ENCODE measurements at regions not wholly inside any gene's neighbourhood (a gene's known extent, or its start where the extent isn't known, plus 50 kb on each side); places are given as distances from the start of the nearest gene placed in this dataset.

DNA sequence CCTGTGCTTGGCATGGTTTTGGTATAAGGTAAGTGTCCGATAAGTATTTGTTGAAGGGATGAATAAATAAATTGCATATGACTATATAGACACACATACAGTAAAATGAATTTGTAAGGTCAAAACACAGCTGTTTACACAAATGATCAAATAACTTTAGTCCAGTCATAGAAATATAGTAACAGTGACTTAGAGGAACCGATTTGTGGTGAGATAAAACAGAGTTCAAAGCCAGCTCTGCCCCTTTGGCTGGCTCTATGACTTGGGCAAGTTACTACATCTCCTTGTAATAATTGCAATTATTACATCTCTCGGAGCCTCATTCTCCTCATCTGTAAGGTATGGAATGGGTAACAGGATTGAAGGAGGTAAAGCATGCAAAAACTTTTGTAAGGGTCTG is 384.0 kb downstream of the PLK2 start:
- no peak for DNase-seq (ENCODE audit: extremely low read depth, low read depth, low spot score)

DNA sequence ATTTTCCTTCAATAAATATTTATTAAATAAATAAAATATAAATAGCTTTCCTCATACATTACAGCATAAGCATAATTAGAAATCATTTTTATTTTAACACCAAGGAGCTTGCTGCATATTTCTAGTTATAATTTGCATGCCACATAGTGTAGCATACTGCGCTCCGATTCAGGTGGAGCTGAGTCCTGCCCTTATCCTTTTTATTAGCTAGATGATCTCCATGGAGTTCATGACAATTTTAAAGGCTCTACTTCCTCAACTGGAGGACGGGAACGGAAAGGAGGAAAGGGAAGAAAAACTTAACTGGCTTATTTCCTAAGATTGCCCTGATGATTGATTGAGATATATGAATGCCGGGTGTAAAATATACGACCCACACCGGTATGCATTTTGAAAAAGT is 385.2 kb downstream of the PLK2 start:
- no peak for DNase-seq (ENCODE audit: extremely low read depth, low read depth, low spot score)

DNA sequence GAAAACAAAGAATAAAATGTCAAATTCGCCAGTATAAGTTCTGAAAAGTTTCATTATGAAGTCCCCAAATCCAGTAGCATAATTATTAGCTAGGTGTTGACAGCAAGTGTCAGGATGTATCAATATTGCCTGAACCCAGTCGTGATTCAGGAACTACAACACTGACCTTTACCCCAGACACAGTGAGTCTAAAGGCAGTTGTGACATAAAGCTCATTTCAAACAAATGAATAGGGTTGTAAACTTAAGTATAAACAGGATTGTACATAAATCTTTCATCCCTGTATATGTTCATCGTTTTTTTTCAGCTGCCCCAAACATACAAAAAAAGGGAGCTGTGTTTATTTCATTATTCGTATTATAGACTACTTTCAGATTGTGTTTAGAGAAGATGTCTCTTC is 385.7 kb downstream of the PLK2 start:
- no peak for DNase-seq (ENCODE audit: extremely low read depth, low read depth, low spot score)

DNA sequence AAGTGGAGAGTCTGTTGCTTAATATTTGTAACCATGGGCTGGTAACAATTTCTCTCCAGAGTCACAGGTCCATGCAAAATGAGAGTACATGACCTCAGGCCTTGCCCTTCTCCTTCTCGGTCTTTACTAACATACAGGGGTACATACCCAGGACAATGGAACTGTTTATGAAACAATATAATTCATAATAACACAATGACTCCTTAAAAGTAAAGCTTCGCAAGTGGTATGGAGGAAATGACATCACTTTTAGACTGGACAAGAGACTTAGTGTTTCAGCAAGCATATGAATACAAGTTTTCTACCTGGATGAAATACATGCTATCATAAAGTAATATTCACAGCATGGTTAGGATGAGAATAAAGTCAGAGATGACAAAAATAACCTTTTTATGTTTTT is 386.6 kb downstream of the PLK2 start:
- no peak for DNase-seq (ENCODE audit: extremely low read depth, low read depth, low spot score)

DNA sequence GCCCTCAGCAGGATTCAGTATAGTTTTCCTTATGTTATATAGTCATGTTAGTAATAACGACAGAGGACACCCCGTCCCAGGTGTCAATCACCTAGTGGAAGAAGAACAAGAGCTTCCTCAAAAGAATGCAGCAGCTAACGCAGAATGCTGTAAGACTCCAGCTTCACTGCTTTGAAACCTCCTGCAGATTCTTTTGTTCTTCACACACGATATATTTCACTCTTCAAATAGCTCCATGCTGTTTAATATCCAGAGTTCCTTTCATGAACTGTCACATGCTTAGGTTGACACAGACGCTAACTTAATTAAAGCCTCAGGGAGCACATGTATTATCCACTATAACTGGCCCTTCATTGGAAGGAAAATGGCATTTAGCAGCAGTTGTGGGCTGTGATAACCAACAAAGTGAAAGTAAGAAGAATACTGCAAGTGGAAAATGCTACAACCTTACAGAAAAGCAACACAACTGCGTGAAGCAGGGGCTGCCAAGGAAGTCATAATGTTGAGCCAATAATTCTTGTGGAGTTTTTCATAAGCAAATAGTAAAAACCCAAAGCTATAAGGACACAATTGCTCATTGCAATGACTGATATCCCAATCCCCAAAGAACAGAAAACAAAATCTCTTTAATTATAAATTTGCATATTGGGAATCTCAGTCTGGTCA is 387.5 kb downstream of the PLK2 start:
- DNase-seq (ENCODE audit: extremely low read depth, low read depth, low spot score) = no peak

DNA sequence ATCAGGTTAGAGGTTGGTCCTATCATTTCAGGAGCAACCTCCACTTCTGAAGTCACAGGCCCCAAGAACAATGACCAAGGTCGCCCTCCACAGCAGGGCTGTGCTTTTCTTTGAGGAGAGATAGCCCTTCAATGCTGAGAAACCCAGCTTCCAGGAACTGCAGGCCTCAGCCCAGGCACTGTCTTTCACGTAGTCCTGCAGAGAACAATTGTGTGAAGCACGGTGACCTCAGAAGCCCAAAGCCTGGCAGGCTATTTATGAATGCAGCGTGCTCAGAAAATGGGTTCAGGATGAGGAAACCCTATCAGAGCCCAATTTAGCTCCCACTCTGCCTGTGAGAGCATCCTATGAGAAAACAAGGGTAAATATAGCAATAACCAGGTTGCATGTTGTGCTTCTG is 388.3 kb downstream of the PLK2 start:
- DNase-seq (ENCODE audit: extremely low read depth, low read depth, low spot score) = no peak

DNA sequence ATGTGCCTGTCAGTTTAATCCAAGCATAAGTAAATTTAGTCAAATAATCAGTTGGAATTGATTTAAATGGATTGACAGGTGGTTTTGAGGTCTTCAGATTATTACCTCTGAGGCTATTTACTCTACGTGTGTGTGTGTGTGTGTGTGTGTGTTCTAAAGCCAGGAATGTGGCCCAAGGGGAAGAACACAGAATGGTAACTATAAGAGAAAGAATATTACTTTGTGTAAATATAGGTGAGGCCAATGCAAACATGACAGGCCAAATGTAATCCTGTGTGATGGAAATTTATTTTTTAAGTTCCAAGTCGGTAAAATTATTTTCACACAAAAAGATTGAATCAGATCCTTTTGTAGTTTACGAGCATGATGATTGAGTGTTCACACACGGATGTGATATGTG is 390.0 kb downstream of the PLK2 start:
- no peak for DNase-seq (ENCODE audit: extremely low read depth, low read depth, low spot score)

DNA sequence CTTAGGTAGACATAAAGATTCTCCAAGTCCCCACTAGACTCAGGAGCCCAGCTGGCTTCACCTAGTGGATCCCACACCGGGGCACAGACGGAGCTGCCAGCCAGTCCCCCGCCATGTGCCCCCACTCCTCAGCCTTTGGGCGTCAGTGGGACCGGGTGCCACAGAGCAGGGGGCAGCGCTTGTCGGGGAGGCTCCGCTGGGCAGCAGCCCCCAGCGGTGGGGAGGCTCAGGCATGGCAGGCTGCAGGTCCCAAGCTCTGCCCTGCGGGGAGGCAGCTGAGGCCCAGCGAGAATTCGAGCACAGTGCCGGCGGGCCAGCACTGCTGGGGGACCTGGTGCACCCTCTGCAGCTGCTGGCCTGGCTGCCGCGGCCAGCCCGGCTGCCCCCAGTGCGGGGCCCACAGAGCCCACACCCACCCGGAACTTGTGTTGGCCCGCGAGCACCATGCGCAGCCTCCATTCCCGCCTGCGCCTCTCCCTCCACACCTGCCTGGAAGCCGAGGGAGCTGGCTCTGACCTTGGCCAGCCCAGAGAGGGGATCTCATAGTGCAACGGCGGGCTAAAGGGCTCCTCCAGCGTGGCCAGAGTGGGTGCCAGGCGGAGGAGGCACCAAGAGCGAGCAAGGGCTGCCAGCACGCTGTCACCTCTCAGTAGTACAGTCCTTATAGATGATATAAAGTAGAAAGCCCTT is 390.7 kb downstream of the PLK2 start:
- DNase-seq (ENCODE audit: extremely low read depth, low read depth, low spot score) = no peak

DNA sequence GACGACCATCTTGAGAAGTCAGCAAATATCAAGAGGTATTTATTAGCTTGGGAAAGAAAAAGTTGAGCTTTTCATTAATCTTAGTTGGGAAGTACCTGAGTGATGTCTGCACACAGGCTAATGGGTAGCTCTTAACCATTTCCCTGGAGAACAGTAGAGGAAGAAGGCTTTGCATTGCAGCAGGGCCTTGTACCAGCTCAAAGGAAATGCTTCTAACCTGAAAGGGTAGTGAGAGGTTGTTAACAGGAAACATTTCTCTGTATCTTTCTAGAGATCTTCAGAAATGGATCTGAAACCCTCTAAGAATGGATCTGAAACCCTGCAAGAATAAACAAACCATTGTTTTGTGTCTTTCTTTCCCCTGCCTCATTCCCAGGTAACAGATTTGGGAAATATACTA is 393.3 kb downstream of the PLK2 start:
- no peak for DNase-seq (ENCODE audit: extremely low read depth, low read depth, low spot score)

DNA sequence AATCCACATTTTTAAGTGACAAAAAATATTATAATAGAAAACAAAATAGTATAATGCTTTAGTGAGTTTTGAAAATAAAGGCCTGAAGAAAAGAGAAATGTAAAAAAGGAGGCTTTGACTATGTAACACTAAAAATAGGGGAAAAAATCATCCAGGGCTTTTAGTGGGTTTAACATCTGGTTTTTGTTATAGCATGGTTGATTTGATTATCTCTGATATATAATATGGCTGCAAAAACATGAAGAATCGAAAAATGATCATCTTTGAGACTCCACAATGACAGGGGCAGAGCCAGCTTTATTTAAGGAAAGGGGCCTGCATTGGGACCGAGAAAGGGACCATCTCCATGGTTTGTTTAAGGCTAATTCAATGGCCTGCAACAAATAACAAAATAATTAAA is 393.8 kb downstream of the PLK2 start:
- no peak for DNase-seq (ENCODE audit: extremely low read depth, low read depth, low spot score)

DNA sequence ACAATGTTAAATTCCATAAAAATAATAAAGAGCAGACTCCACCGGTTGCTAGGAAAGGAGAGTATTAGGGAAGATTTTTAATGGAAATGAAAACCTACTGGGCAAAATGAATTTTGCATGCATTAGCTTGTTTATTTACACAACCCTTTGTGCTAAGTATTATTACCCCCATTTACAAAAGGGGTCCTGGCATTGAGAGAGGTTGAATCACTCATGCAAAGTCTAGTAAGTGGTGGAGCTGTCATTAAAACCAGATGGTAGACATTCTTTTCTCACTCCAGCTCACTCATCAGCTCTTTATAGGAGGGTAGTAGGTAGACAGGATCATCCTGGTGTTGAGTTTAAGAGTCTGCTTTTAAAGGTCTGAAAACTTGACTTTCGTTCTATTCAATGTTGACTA is 395.1 kb downstream of the PLK2 start:
- DNase-seq (ENCODE audit: extremely low read depth, low read depth, low spot score) = no peak

DNA sequence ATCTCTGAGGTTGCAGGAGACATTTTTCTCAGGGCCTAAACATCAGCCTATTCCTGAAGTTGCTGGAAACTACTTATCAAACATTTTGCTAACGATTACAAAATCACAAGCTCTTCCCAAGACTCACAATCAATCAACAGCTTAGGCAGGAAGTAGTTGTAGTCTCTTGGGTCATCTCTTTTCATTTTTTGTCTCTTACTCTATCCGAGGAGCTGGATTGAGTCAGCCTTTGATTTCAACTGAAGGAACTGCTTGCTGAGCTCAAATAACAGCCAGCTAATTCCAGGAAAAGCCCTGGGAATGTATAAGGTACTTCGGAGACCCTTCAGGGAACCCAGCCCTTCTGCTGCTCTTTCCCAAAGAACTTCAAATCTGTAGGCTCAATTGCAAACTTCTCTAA is 398.9 kb downstream of the PLK2 start:
- no peak for DNase-seq (ENCODE audit: extremely low read depth, low read depth, low spot score)

DNA sequence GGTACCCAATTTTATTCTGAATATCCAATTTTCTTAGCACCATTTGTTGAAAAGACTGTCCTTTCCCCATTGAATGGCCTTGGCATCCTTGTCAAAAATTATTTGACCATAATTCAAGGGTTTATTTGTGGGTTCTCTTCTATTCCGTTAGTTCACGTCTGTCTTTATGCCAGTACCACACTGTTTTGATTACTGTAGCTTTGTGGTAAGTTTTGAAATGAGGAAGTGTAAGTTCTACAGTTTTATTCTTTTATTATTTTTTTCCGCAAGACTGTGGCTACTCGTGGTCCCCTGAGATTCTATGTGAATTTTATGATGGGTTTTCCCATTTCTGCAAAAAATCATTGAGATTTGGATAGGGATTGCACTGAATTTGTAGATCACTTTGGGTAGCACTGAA is 402.6 kb downstream of the PLK2 start:
- DNase-seq (ENCODE audit: extremely low read depth, low read depth, low spot score) = no peak

DNA sequence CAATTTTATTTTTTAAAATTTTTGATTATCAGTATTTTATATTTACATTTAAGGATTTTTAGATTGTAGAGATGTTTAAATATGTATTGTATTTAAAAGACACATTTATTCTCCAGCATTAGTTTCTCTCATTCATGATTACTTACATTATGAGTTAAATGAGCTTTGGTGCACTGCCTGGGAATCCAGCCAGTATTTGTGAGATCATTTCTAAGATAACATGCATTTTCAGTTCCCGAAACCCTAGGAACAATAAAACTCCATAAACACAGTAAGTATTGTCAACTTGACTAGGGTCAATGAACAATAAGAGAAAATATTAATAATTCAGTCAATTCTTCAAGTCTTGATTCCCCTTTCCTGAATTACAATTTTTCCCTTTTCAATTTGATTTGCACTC is 403.3 kb downstream of the PLK2 start:
- no peak for DNase-seq (ENCODE audit: extremely low read depth, low read depth, low spot score)

DNA sequence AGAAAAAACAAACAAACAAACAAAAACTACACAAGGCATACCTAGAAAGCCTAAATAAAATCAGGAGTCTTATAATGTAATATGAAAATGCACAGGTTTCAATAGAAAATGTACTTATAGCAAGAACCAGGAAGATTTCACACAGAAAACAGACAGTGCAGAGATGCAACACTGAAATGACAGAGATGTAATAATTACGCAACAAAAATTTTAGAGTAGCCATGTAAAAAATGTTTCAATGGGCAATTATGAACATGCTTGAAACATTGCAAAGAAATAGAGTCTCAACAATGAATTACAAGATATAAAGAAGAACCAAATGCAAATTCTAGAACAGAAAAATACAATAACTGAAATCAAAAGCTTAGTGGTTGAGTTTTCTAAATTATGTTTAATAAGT is 405.9 kb downstream of the PLK2 start:
- DNase-seq (ENCODE audit: extremely low read depth, low read depth, low spot score) = no peak

DNA sequence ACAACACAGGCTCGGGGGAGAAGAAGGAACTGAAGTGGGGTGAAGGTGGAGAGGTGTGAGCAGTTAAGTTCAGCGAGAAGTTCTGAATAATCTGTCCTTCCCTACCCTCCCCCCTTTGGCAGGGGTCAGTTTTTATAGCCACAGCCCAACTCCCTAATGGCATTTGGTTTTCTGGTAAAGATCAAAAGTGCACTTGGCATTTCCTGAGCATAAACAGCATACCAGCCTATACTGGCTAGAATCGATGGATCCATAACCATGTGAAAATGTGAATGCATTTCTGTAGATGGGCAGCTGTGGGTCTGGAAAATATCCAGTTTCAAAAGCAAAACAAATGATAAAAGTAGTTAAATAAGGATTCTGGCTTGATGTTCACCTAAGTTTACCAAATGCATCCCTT is 410.9 kb downstream of the PLK2 start:
- DNase-seq (ENCODE audit: extremely low read depth, low read depth, low spot score) = no peak

DNA sequence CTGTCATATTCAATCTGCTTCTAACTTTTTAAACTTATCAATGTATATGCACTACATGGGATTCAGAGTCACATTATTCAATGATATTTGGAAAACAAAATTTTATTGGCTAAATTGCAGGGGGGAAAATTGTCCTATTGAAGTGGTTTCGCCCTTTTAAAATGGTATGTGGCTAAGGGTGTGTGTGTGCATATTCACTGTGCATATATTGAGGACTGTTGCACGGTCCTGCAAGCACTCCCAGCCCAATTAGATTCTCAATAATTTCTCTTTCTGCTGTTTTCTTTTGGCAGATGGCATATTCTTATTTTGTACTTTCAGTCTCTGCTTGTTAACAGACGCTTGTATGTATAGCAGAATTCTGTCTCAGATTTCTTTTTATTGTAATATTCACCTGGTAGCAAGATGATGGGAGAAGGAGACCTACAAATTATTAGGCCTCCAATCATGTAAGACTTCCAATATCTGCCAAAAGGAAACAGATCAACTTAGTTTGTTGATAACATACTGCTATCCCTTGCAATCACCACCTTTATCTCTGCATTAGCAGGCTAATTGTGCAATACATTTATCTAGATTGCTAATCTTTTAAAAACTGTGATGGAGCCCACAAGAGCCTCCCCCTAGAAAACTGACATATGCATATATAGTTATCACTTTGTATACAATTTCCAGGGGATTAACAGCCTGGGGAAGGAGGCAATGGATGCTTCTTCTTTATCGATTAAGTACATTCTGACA is 411.5 kb downstream of the PLK2 start:
- DNase-seq (ENCODE audit: extremely low read depth, low read depth, low spot score) = no peak

DNA sequence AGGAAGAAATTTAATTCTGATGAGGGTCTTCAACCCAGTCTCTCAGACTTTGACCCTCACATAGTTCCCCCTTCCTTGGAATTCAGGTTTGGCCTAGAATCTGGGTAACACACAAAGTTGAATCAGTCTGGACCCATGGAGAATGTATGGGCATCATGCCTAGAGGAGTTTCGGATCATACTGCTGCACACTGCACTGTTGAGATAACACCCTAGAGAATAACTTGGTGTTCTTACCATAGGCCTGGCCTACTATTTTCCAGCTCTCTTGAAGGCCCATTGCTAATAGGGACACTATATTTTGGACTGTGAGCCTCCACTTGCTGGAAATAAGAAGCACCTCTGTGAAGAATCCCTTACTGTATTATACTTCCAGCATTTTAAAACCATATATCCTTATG is 413.5 kb downstream of the PLK2 start:
- DNase-seq (ENCODE audit: extremely low read depth, low read depth, low spot score) = no peak

DNA sequence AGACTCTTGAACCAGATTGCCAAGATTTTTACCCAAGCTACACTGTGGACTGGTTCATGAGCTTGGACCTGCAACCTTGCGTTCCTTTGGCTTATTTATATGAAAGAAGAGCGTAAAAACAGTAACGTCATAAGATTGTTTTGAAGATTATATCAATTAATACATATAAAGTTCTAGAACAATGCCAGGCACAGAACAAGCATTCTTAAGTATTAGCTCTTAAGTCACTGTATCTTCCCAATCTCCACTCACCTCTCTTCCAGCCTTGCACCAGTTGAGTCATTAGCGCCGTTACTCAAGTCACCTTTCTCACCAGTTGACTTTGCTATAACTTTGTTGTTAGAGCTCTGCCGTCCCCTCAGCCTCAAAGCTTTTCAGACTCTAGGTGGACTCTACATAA is 415.7 kb downstream of the PLK2 start:
- DNase-seq (ENCODE audit: extremely low read depth, low read depth, low spot score) = no peak

DNA sequence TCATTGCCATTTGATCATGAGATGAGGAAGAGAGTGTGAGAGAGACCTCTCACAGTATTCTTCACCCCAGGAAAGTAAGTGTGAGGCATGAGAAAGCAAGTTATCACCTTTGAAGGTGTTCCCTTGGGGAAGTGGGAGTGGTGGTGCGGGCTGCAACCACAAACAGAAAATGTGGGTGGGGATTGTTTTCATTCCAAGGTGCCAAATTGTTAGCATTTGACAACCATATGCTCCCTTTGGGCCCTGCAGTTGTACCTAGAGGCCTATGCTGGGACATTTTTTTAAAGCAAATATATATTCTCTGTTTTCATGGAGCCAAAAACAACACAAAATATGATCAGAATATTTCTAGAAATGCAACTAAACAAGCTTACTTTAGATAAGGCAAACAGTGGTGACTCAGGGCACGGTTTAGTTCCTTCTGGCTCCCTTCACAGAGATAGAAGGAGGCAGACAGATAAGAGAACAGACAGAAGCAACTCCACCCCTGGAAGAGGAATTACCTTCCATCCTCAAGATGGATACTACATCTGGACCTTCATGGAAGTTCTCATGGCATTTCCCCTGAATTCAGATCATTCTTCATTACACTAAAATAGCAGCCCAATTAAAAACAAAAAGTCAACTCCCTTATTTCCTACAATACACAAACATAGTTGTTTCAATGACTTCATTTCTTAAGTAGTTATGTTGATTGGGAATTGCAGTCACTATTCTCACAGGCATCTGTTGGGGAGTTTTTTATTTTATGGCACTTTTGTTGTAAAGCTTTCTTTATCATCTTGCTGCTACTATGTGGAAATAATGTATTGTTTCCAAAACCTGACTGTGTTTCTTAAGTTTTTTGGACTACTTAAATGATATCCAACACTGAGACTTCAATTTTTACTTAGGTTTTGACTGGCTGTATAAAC is 416.6 kb downstream of the PLK2 start:
- no peak for DNase-seq (ENCODE audit: extremely low read depth, low read depth, low spot score)

DNA sequence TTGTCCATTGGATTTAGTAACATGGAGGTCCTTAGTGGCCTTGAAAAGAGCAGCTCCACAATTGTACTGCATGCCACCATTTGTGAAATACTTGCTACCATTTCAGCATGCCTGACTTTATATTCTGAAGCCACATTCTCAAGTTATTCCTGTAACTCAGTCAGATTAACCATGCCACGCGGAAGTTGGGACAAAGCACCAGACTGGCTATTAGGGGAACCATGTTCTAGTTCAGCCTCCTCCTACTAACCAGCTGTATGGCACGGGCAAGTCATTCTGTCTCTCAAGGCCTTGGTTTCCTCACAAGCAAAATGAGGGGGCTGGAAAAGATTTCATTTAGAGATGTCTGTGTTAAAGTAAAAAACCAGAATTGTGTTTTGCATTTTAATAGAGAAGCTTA is 418.0 kb downstream of the PLK2 start:
- no peak for DNase-seq (ENCODE audit: extremely low read depth, low read depth, low spot score)
